ENCODE measurements at regions not wholly inside any gene's neighbourhood (a gene's known extent, or its start where the extent isn't known, plus 50 kb on each side); places are given as distances from the start of the nearest gene placed in this dataset.

- TF ChIP-seq TAF1 (IDR thresholded peaks at IDR 0.05; ENCODE audit: low read depth): no peak
- TF ChIP-seq CEBPB (IDR thresholded peaks at IDR 0.05): no peak
- no peak for TF ChIP-seq TCF12 (IDR thresholded peaks at IDR 0.05; ENCODE audit: low read depth)
- TF ChIP-seq ZBTB7A (IDR thresholded peaks at IDR 0.05; ENCODE audit: low read depth): no peak
- TF ChIP-seq CREB1 (IDR thresholded peaks at IDR 0.05; ENCODE audit: low read depth): no peak
- TF ChIP-seq USF1 (IDR thresholded peaks at IDR 0.05): no peak
- no peak for TF ChIP-seq NFIC (IDR thresholded peaks at IDR 0.05)
- TF ChIP-seq TEAD4 (IDR thresholded peaks at IDR 0.05): no peak
- TF ChIP-seq MAX (IDR thresholded peaks at IDR 0.05): no peak
- TF ChIP-seq YY1 (IDR thresholded peaks at IDR 0.05; ENCODE audit: low read depth): no peak
- no peak for TF ChIP-seq REST (IDR thresholded peaks at IDR 0.05; ENCODE audit: low read depth)
- no peak for TF ChIP-seq FOXM1 (IDR thresholded peaks at IDR 0.05; ENCODE audit: borderline replicate concordance, low read depth)
- TF ChIP-seq EP300 (IDR thresholded peaks at IDR 0.05; ENCODE audit: borderline replicate concordance): no peak
- no peak for TF ChIP-seq EGR1 (IDR thresholded peaks at IDR 0.05)
- TF ChIP-seq RAD21 (IDR thresholded peaks at IDR 0.05; ENCODE audit: low read depth): no peak
These were observed 107.4 kb upstream of the CDH11 start for GRCh38 chr16:65229191-65229662.

GRCh38 chr16:65227150-65227835 lies 105.4 kb upstream of the CDH11 start:
- TF ChIP-seq YY1 (IDR thresholded peaks at IDR 0.05; ENCODE audit: low read depth) (no peak), RAD21 (IDR thresholded peaks at IDR 0.05; ENCODE audit: low read depth) (no peak), USF1 (IDR thresholded peaks at IDR 0.05) (no peak)

GRCh38 chr16:65226077-65226476 lies 104.2 kb upstream of the CDH11 start:
- TF ChIP-seq ZBTB7A (IDR thresholded peaks at IDR 0.05; ENCODE audit: low read depth): no peak
- no peak for TF ChIP-seq REST (IDR thresholded peaks at IDR 0.05; ENCODE audit: low read depth)
- TF ChIP-seq NFIC (IDR thresholded peaks at IDR 0.05): no peak
- TF ChIP-seq TCF12 (IDR thresholded peaks at IDR 0.05; ENCODE audit: low read depth): no peak
- TF ChIP-seq EP300 (IDR thresholded peaks at IDR 0.05; ENCODE audit: borderline replicate concordance): no peak
- no peak for TF ChIP-seq EGR1 (IDR thresholded peaks at IDR 0.05)
- TF ChIP-seq CEBPB (IDR thresholded peaks at IDR 0.05): no peak
- no peak for TF ChIP-seq USF1 (IDR thresholded peaks at IDR 0.05)
- no peak for TF ChIP-seq MAX (IDR thresholded peaks at IDR 0.05)
- TF ChIP-seq RAD21 (IDR thresholded peaks at IDR 0.05; ENCODE audit: low read depth): no peak

- no peak for TF ChIP-seq RAD21 (IDR thresholded peaks at IDR 0.05; ENCODE audit: low read depth)
- TF ChIP-seq NFIC (IDR thresholded peaks at IDR 0.05): no peak
These were observed 103.6 kb upstream of the CDH11 start for GRCh38 chr16:65225488-65225887.

GRCh38 chr16:65224994-65225393 lies 103.1 kb upstream of the CDH11 start:
- TF ChIP-seq TEAD4 (IDR thresholded peaks at IDR 0.05) (no peak), EGR1 (IDR thresholded peaks at IDR 0.05) (no peak), MAX (IDR thresholded peaks at IDR 0.05) (no peak)

GRCh38 chr16:65224471-65224870 lies 102.6 kb upstream of the CDH11 start:
- TF ChIP-seq CREB1 (IDR thresholded peaks at IDR 0.05; ENCODE audit: low read depth) (no peak), TAF1 (IDR thresholded peaks at IDR 0.05; ENCODE audit: low read depth) (no peak), TCF12 (IDR thresholded peaks at IDR 0.05; ENCODE audit: low read depth) (no peak), REST (IDR thresholded peaks at IDR 0.05; ENCODE audit: low read depth) (no peak)

Measured in Ishikawa (cell line).